HFFc6 (cell line): ENCODE measurements at regions not wholly inside any gene's neighbourhood (a gene's known extent, or its start where the extent isn't known, plus 50 kb on each side); places are given as distances from the start of the nearest gene placed in this dataset.
A peak's percentile ranks its signal among the peaks of the same experiment; 100 is the strongest.

Source experiments
- DNase-seq: peaks from one replicate; pipeline ENCODE4 v3.0.0-alpha.2; 2018
- H3K27ac Mint-ChIP-seq: 2 replicates; pipeline ENCODE4 v1.8.0; 2020; ENCODE audit warnings: mild to moderate bottlenecking, mixed read lengths
- H3K27me3 Mint-ChIP-seq: 2 replicates; pipeline ENCODE4 v1.8.0; 2021; ENCODE audit warnings: mild to moderate bottlenecking, moderate library complexity, mixed read lengths; ENCODE audit not compliant: insufficient read depth
- H3K36me3 Mint-ChIP-seq: 2 replicates; pipeline ENCODE4 v1.8.0; 2021; ENCODE audit warnings: low read depth, mixed read lengths
- H3K4me1 Mint-ChIP-seq: 2 replicates; pipeline ENCODE4 v1.8.0; 2020; ENCODE audit warnings: low read depth, mixed read lengths
- H3K4me3 Mint-ChIP-seq: 2 replicates; pipeline ENCODE4 v1.8.0; 2020; ENCODE audit warnings: mild to moderate bottlenecking, moderate library complexity, mixed read lengths
- H3K9me3 Mint-ChIP-seq: 2 replicates; pipeline ENCODE4 v1.8.0; 2020; ENCODE audit warnings: mild to moderate bottlenecking, mixed read lengths
- CTCF ChIP-seq: fragments of 200-600 bp; sonication (generic); IDR thresholded peaks from 2 replicates; pipeline ENCODE4 v1.5.0; 2021; ENCODE audit warnings: antibody characterized with exemption, mild to moderate bottlenecking

GRCh38 chr6:22828179-22829062 lies 259.1 kb downstream of the HDGFL1 start:
- Mint-ChIP-seq H3K4me3 (peak overlapping the region; percentile 71), H3K4me1 (peaks cover 24% of the 10 kb centered on the region), H3K27me3 (no peaks in the 10 kb centered on the region)

GRCh38 chr6:22829070-22829469 lies 259.7 kb downstream of the HDGFL1 start:
- Mint-ChIP-seq H3K4me1 (peaks cover 24% of the 10 kb centered on the region), H3K36me3 (no peaks in the 10 kb centered on the region), H3K27me3 (no peaks in the 10 kb centered on the region), H3K9me3 (no peaks in the 10 kb centered on the region), H3K4me3 (no peak overlapping the region), H3K27ac (no peak overlapping the region)
- no peak for TF ChIP-seq CTCF
- no peak for DNase-seq

More at GRCh38 chr6:22828179-22829062, 259.1 kb downstream of the HDGFL1 start:
- no peaks in the 10 kb centered on the region for H3K36me3 Mint-ChIP-seq
- peak; percentile 86 for DNase-seq
- no peaks in the 10 kb centered on the region for H3K9me3 Mint-ChIP-seq
- peak overlapping the region; percentile 72; the same call in 1 of the 2 replicates for H3K27ac Mint-ChIP-seq
- TF ChIP-seq CTCF, result peak; percentile 72

GRCh38 chr6:22830463-22830862 lies 261.1 kb downstream of the HDGFL1 start:
- DNase-seq, result no peak
- H3K27ac Mint-ChIP-seq, result no peak overlapping the region
- no peaks in the 10 kb centered on the region; the same call in 1 of the 2 replicates for H3K9me3 Mint-ChIP-seq
- no peak for TF ChIP-seq CTCF
- peaks cover 5% of the 10 kb centered on the region; the same call in 1 of the 2 replicates for H3K27me3 Mint-ChIP-seq
- H3K4me3 Mint-ChIP-seq, result no peak overlapping the region
- 0 out of 2 replicates have a peak, but pooled peaks cover 4% of the 10 kb centered on the region for H3K36me3 Mint-ChIP-seq
- H3K4me1 Mint-ChIP-seq, result peaks cover 24% of the 10 kb centered on the region

- H3K27me3 Mint-ChIP-seq, result peaks cover 5% of the 10 kb centered on the region; the same call in 1 of the 2 replicates
- H3K27ac Mint-ChIP-seq, result no peak overlapping the region
- peaks cover 3% of the 10 kb centered on the region for H3K9me3 Mint-ChIP-seq
- H3K36me3 Mint-ChIP-seq, result 0 out of 2 replicates have a peak, but pooled peaks cover 6% of the 10 kb centered on the region
- peaks cover 12% of the 10 kb centered on the region for H3K4me1 Mint-ChIP-seq
- no peak overlapping the region for H3K4me3 Mint-ChIP-seq
- no peak for DNase-seq
- TF ChIP-seq CTCF, result no peak
Measured at GRCh38 chr6:22833191-22833590, 263.8 kb downstream of the HDGFL1 start.

GRCh38 chr6:22838345-22838744 lies 269.0 kb downstream of the HDGFL1 start:
- H3K4me1 Mint-ChIP-seq, result no peaks in the 10 kb centered on the region
- peaks cover 13% of the 10 kb centered on the region for H3K9me3 Mint-ChIP-seq
- peaks cover 5% of the 10 kb centered on the region; the same call in 1 of the 2 replicates for H3K27me3 Mint-ChIP-seq
- no peak overlapping the region for H3K27ac Mint-ChIP-seq
- H3K36me3 Mint-ChIP-seq, result 0 out of 2 replicates have a peak, but pooled peaks cover 11% of the 10 kb centered on the region
- DNase-seq, result no peak
- H3K4me3 Mint-ChIP-seq, result no peak overlapping the region
- no peak for TF ChIP-seq CTCF
